B cell (primary cell): ENCODE measurements at regions not wholly inside any gene's neighbourhood (a gene's known extent, or its start where the extent isn't known, plus 50 kb on each side); places are given as distances from the start of the nearest gene placed in this dataset.

Source experiments
- ATAC-seq: fragments of 200-7000 bp; cut with Tn5 transposase; one replicate; pipeline ENCODE4 v1.10.0; 2021; ENCODE audit warnings: low read depth, mild to moderate bottlenecking, moderate number of reproducible peaks, moderate library complexity
- CTCF ChIA-PET: fragments of 350-600 bp; sonication (Branson Sonifier 250); formaldehyde crosslinking; loops from one replicate; lab custom pipeline; 2021; ENCODE audit warnings: antibody characterized with exemption, inconsistent platforms; lab: Charles Lee
- POLR2A ChIA-PET: fragments of 350-600 bp; sonication (Branson Sonifier 250); formaldehyde crosslinking; loops from one replicate; lab custom pipeline; 2021; ENCODE audit warnings: antibody characterized with exemption; lab: Charles Lee
- DNase-seq: peaks from one replicate; pipeline ENCODE4 v3.0.0; 2013
- H2AFZ ChIP-seq: 2 replicates; pipeline ENCODE4 v1.6.1; 2012; ENCODE audit warnings: mild to moderate bottlenecking, low read depth, low read length; ENCODE audit not compliant: insufficient read depth, poor library complexity, severe bottlenecking
- H3K27ac ChIP-seq, 2 donors: 1 replicate in 1 of 2; 2 replicates in 1 of 2; pipeline ENCODE4 v1.5.1; 2012 to 2013; ENCODE audit warnings: low read length in 2 of 2, mild to moderate bottlenecking in 2 of 2, moderate library complexity in 1 of 2
- H3K27me3 ChIP-seq, 4 experiments: fragments of 200-600 bp in 1 of 4; sonication (generic) in 1 of 4; replicated peaks in 1 of 4; 1 replicate in 2 of 4; 2 replicates in 2 of 4; pipeline versions ENCODE4 v1.6.1 to v1.7.0; 2013 to 2016; ENCODE audit warnings: low read length in 3 of 4, mild to moderate bottlenecking in 2 of 4, mixed read lengths in 1 of 4, moderate library complexity in 1 of 4; ENCODE audit not compliant: insufficient read depth in 4 of 4, control insufficient read depth in 3 of 4; ENCODE audit errors: control extremely low read depth in 1 of 4
- H3K36me3 ChIP-seq, 2 experiments: replicated peaks in 1 of 2; 1 replicate in 1 of 2; 2 replicates in 1 of 2; pipeline versions ENCODE4 v1.6.1 to v1.7.1; 2013; ENCODE audit warnings: low read length in 1 of 2; ENCODE audit not compliant: insufficient read depth in 2 of 2, control insufficient read depth in 1 of 2; ENCODE audit errors: control extremely low read depth in 1 of 2, extremely low read depth in 1 of 2
- H3K4me1 ChIP-seq, 2 donors: fragments of 200-600 bp in 1 of 2; sonication (generic) in 1 of 2; 1 replicate in 1 of 2; 2 replicates in 1 of 2; pipeline versions ENCODE4 v1.5.1 to v1.6.1; 2013 to 2017; ENCODE audit warnings: low read length in 2 of 2; ENCODE audit not compliant: control insufficient read depth in 2 of 2, insufficient read depth in 2 of 2
- H3K4me2 ChIP-seq: replicated peaks from 2 replicates; pipeline ENCODE3; 2012; ENCODE audit warnings: mild to moderate bottlenecking, low read depth, low read length; ENCODE audit not compliant: poor library complexity, severe bottlenecking
- H3K4me3 ChIP-seq, 5 experiments: fragments of 200-600 bp in 1 of 5; sonication (generic) in 1 of 5; 1 replicate in 3 of 5; 2 replicates in 2 of 5; pipeline versions ENCODE4 v1.5.1 to v1.7.0; 2011 to 2016; ENCODE audit warnings: low read length in 4 of 5, mild to moderate bottlenecking in 4 of 5, low read depth in 2 of 5, control low read depth in 1 of 5, moderate library complexity in 1 of 5; ENCODE audit not compliant: insufficient read depth in 1 of 5; ENCODE audit errors: control extremely low read depth in 1 of 5, extremely low read depth in 1 of 5
- H3K79me2 ChIP-seq: fragments of 200-600 bp; sonication (generic); one replicate; pipeline ENCODE4 v1.6.0; 2016; ENCODE audit warnings: low read length; ENCODE audit not compliant: control insufficient read depth, insufficient read depth
- H3K9ac ChIP-seq: fragments of 200-600 bp; sonication (generic); 2 replicates; pipeline ENCODE4 v1.6.1; 2017; ENCODE audit warnings: mild to moderate bottlenecking, low read length, moderate library complexity
- H3K9me3 ChIP-seq, 3 donors: one replicate each; pipeline versions ENCODE4 v1.6.1 to v1.7.1; 2013; ENCODE audit warnings: low read length in 2 of 3; ENCODE audit not compliant: control insufficient read depth in 2 of 3, insufficient read depth in 1 of 3; ENCODE audit errors: control extremely low read depth in 1 of 3
- H4K20me1 ChIP-seq: 2 replicates; pipeline ENCODE4 v1.6.0; 2012; ENCODE audit warnings: mild to moderate bottlenecking, low read length; ENCODE audit not compliant: insufficient read depth, control insufficient read depth, poor library complexity, severe bottlenecking
- H3K27ac Mint-ChIP-seq: one replicate; pipeline ENCODE4 v1.8.0; 2021; ENCODE audit warnings: mixed read lengths
- H3K27me3 Mint-ChIP-seq: one replicate; pipeline ENCODE4 v1.8.0; 2021; ENCODE audit warnings: mixed read lengths
- H3K4me1 Mint-ChIP-seq: one replicate; pipeline ENCODE4 v1.8.0; 2021; ENCODE audit warnings: mixed read lengths
- H3K4me3 Mint-ChIP-seq: one replicate; pipeline ENCODE4 v1.8.0; 2021; ENCODE audit warnings: mixed read lengths
- H3K9me3 Mint-ChIP-seq: one replicate; pipeline ENCODE4 v1.8.0; 2022; ENCODE audit warnings: mixed read lengths; ENCODE audit not compliant: insufficient read depth
- CTCF ChIP-seq: fragments of 200-600 bp; IDR thresholded peaks from one replicate; pipeline ENCODE4 v1.8.0; 2022; ENCODE audit warnings: antibody characterized with exemption, mild to moderate bottlenecking
- EZH2 ChIP-seq: IDR thresholded peaks from 2 replicates; pipeline ENCODE4 v1.6.1; 2012; ENCODE audit warnings: borderline replicate concordance, low read depth, mild to moderate bottlenecking, moderate library complexity, low read length; ENCODE audit not compliant: insufficient read depth, poor library complexity, severe bottlenecking
- WGBS: methylation state at CpG from one replicate; pipeline ENCODE4 v1.1.5; 2013; ENCODE audit warnings: missing lambda C conversion rate; ENCODE audit not compliant: insufficient coverage; 5-methylcytosine and 5-hydroxymethylcytosine counted together
- intact Hi-C: fragments of 100-400 bp; cut with micrococcal nuclease; formaldehyde crosslinking; loops from one replicate; pipeline ENCODE4 v1.10.0; 2022

- peaks cover under 1% of the 10 kb centered on the region for H3K9me3 Mint-ChIP-seq
- no peak overlapping the region for H3K9ac ChIP-seq
- H3K27ac Mint-ChIP-seq = no peak overlapping the region
- peaks cover 23% of the 10 kb centered on the region for H3K27me3 Mint-ChIP-seq
- no peaks in the 10 kb centered on the region for H3K4me1 ChIP-seq
- POLR2A ChIA-PET = no interaction called here
- H3K27ac ChIP-seq = no peak overlapping the region
- no peak overlapping the region for H3K4me3 Mint-ChIP-seq
- no peaks in the 10 kb centered on the region for H3K9me3 ChIP-seq
- intact Hi-C loops = no loop called here
- CTCF ChIA-PET = no interaction called here
- H3K27me3 ChIP-seq = peaks cover 0 to 12% (median under 1%) of the 10 kb centered on the region in 4 experiments
- no peaks in the 10 kb centered on the region for H3K4me1 Mint-ChIP-seq
- WGBS = 29% methylated on average over 10 of the region's 13 CpGs
- TF ChIP-seq CTCF (no peak), EZH2 (no peak)
- no peak overlapping the region for H2AFZ ChIP-seq
- H3K4me2 ChIP-seq = no peak overlapping the region
- H3K79me2 ChIP-seq = no peaks in the 10 kb centered on the region
- no peaks in the 10 kb centered on the region for H4K20me1 ChIP-seq
- no peak overlapping the region for H3K4me3 ChIP-seq
- no peaks in the 10 kb centered on the region for H3K36me3 ChIP-seq
- DNase-seq = no peak
- no peak for ATAC-seq
These were observed 143.7 kb upstream of the FRMD6 start for GRCh38 chr14:51507906-51508511.

- H3K27me3 ChIP-seq = peaks cover 0 to 4% (median under 1%) of the 10 kb centered on the region in 4 experiments
- H3K4me1 Mint-ChIP-seq = no peaks in the 10 kb centered on the region
- no peaks in the 10 kb centered on the region for H3K36me3 ChIP-seq
- H3K9ac ChIP-seq = no peak overlapping the region
- H2AFZ ChIP-seq = no peak overlapping the region
- intact Hi-C loops = no loop called here
- no peaks in the 10 kb centered on the region for H3K79me2 ChIP-seq
- no peaks in the 10 kb centered on the region for H4K20me1 ChIP-seq
- no peaks in the 10 kb centered on the region for H3K9me3 Mint-ChIP-seq
- no peak overlapping the region for H3K4me3 ChIP-seq
- ChIA-PET POLR2A (no interaction called here), CTCF (no interaction called here)
- DNase-seq (no peak), ATAC-seq (no peak)
- H3K27ac ChIP-seq = no peak overlapping the region
- no peak overlapping the region for H3K4me2 ChIP-seq
- no peak overlapping the region for H3K27ac Mint-ChIP-seq
- TF ChIP-seq CTCF (no peak), EZH2 (no peak)
- H3K27me3 Mint-ChIP-seq = peaks cover 17% of the 10 kb centered on the region
- H3K9me3 ChIP-seq = no peaks in the 10 kb centered on the region
- no peaks in the 10 kb centered on the region for H3K4me1 ChIP-seq
- no peak overlapping the region for H3K4me3 Mint-ChIP-seq
These were observed 140.4 kb upstream of the FRMD6 start for GRCh38 chr14:51511265-51511664.
